Liver (tissue), 8 donors: ENCODE measurements at regions not wholly inside any gene's neighbourhood (a gene's known extent, or its start where the extent isn't known, plus 50 kb on each side); places are given as distances from the start of the nearest gene placed in this dataset.

Experiments used
- DNase-seq: peaks from one replicate; pipeline ENCODE4 v3.0.0-alpha.2; 2017; ENCODE audit warnings: low spot score
- H3K27ac ChIP-seq, 2 donors: one replicate each; pipeline ENCODE4 v1.7.0; 2013; ENCODE audit warnings: inconsistent platforms in 2 of 2, low read length in 2 of 2, control low read depth in 1 of 2, low read depth in 1 of 2, mild to moderate bottlenecking in 1 of 2
- H3K27me3 ChIP-seq, 4 donors: one replicate each; pipeline versions ENCODE4 v1.6.1 to v1.7.0; 2013; ENCODE audit warnings: low read length in 3 of 4, inconsistent platforms in 1 of 4, mild to moderate bottlenecking in 1 of 4, moderate library complexity in 1 of 4; ENCODE audit not compliant: control insufficient read depth in 4 of 4, insufficient read depth in 4 of 4
- H3K36me3 ChIP-seq, 4 donors: one replicate each; pipeline versions ENCODE4 v1.6.1 to v1.7.0; 2013; ENCODE audit warnings: low read length in 3 of 4, mild to moderate bottlenecking in 3 of 4, low read depth in 1 of 4, moderate library complexity in 1 of 4; ENCODE audit not compliant: control insufficient read depth in 4 of 4, insufficient read depth in 3 of 4
- H3K4me1 ChIP-seq, 4 donors: one replicate each; pipeline versions ENCODE4 v1.6.1 to v1.7.0; 2013; ENCODE audit warnings: low read length in 3 of 4, mild to moderate bottlenecking in 3 of 4, moderate library complexity in 1 of 4; ENCODE audit not compliant: control insufficient read depth in 4 of 4, insufficient read depth in 4 of 4
- H3K4me3 ChIP-seq, 3 donors: one replicate each; pipeline versions ENCODE4 v1.6.1 to v1.7.0; 2013; ENCODE audit warnings: low read length in 3 of 3, control low read depth in 1 of 3, low read depth in 1 of 3, mild to moderate bottlenecking in 1 of 3
- H3K9ac ChIP-seq, 2 donors: one replicate each; pipeline ENCODE4 v1.7.0; 2013; ENCODE audit warnings: low read length in 2 of 2, mild to moderate bottlenecking in 2 of 2, moderate library complexity in 2 of 2, control low read depth in 1 of 2, low read depth in 1 of 2
- H3K9me3 ChIP-seq, 4 donors: one replicate each; pipeline versions ENCODE4 v1.6.1 to v1.7.0; 2013; ENCODE audit warnings: low read length in 3 of 4; ENCODE audit not compliant: control insufficient read depth in 4 of 4
- EGR1 ChIP-seq, 2 donors: IDR thresholded peaks; 2 replicates each; pipeline ENCODE4 v1.6.1; 2016 to 2018; ENCODE audit warnings: antibody characterized with exemption in 2 of 2, low read depth in 2 of 2
- FOXA1 ChIP-seq: IDR thresholded peaks from 2 replicates; pipeline ENCODE4 v1.6.1; 2016; ENCODE audit warnings: antibody characterized with exemption
- GABPA ChIP-seq, 2 donors: IDR thresholded peaks in 1 of 2; conservative IDR thresholded peaks in 1 of 2; 2 replicates each; pipeline ENCODE4 v1.6.1; 2016; ENCODE audit warnings: antibody characterized with exemption in 2 of 2, mild to moderate bottlenecking in 1 of 2, moderate library complexity in 1 of 2
- HNF4A ChIP-seq, 2 donors: conservative IDR thresholded peaks; 2 replicates each; pipeline ENCODE4 v1.6.1; 2016; ENCODE audit warnings: antibody characterized with exemption in 2 of 2, mild to moderate bottlenecking in 2 of 2
- HNF4G ChIP-seq: IDR thresholded peaks from 2 replicates; pipeline ENCODE4 v1.6.1; 2016; ENCODE audit warnings: antibody characterized with exemption
- JUND ChIP-seq, 2 donors: IDR thresholded peaks; 2 replicates each; pipeline ENCODE4 v1.6.1; 2016; ENCODE audit warnings: antibody characterized with exemption in 2 of 2
- RXRA ChIP-seq, 2 donors: IDR thresholded peaks; 2 replicates each; pipeline ENCODE4 v1.6.1; 2017 to 2018; ENCODE audit warnings: antibody characterized with exemption in 2 of 2, mild to moderate bottlenecking in 1 of 2
- SP1 ChIP-seq: IDR thresholded peaks from 2 replicates; pipeline ENCODE4 v1.6.1; 2018; ENCODE audit warnings: antibody characterized with exemption, mild to moderate bottlenecking
- TAF1 ChIP-seq: conservative IDR thresholded peaks from 2 replicates; pipeline ENCODE4 v1.6.1; 2016; ENCODE audit warnings: antibody characterized with exemption, mild to moderate bottlenecking
- YY1 ChIP-seq: IDR thresholded peaks from 2 replicates; pipeline ENCODE4 v1.6.1; 2016; ENCODE audit warnings: antibody characterized with exemption, mild to moderate bottlenecking
- WGBS: extraction: QIAGEN DNeasy Blood & Tissue Kit; methylation state at CpG from one replicate; pipeline ENCODE4 v1.1.7; 2013; 5-methylcytosine and 5-hydroxymethylcytosine counted together
- TF ChIP-seq, protein P1 (sequence below): IDR thresholded peaks from 2 replicates; pipeline ENCODE4 v1.6.1; 2016; ENCODE audit warnings: antibody characterized with exemption, mild to moderate bottlenecking
- TF ChIP-seq, protein P2 (sequence below): fragments of 150-350 bp; IDR thresholded peaks from 2 replicates; pipeline ENCODE4 v1.5.1; 2017; ENCODE audit warnings: improper control_type of control experiment, low read depth, low read length; ENCODE audit not compliant: missing input control
- TF ChIP-seq, protein P3 (sequence below): IDR thresholded peaks from 2 replicates; pipeline ENCODE4 v1.6.1; 2016; ENCODE audit warnings: antibody characterized with exemption
- TF ChIP-seq, protein P4 (sequence below): IDR thresholded peaks from 2 replicates; pipeline ENCODE4 v1.6.1; 2016; ENCODE audit warnings: antibody characterized with exemption
- TF ChIP-seq, protein P5 (sequence below): IDR thresholded peaks from 2 replicates; pipeline ENCODE4 v1.6.1; 2016; ENCODE audit warnings: antibody characterized with exemption
- donor health status: healthy.
- donor health status: healthy.
- donor health status: healthy.
- donor health status: healthy.
- donor health status: healthy.

DNA sequence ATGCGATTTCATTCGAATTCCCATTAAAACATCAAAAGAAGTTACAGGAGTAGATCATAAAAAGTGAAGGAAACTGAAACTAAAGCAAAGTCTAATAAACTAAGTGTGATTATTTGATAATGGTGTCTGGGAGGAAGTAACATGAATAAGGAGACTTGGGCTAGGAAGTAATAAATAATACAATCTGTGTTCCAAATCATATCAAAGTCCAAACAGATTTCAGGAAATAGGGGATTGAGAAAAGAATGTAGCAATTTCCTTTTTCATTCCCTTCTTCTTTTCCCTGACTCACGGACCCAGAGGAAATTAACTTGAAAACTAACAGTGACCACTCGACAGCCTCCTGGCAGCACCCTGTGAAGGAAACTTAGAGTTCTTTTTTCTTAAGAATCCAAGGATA, 758.4 kb upstream of the GCFC2 start:
- Histone ChIP-seq H3K27me3 (no peaks in the 10 kb centered on the region), H3K9ac (no peak overlapping the region), H3K27ac (no peak overlapping the region), H3K4me3 (no peak overlapping the region), H3K4me1 (no peaks in the 10 kb centered on the region), H3K9me3 (no peaks in the 10 kb centered on the region), H3K36me3 (no peaks in the 10 kb centered on the region)
- WGBS: 70% methylated on average over 4 of the region's 4 CpGs
- TF ChIP-seq, protein P1, sequence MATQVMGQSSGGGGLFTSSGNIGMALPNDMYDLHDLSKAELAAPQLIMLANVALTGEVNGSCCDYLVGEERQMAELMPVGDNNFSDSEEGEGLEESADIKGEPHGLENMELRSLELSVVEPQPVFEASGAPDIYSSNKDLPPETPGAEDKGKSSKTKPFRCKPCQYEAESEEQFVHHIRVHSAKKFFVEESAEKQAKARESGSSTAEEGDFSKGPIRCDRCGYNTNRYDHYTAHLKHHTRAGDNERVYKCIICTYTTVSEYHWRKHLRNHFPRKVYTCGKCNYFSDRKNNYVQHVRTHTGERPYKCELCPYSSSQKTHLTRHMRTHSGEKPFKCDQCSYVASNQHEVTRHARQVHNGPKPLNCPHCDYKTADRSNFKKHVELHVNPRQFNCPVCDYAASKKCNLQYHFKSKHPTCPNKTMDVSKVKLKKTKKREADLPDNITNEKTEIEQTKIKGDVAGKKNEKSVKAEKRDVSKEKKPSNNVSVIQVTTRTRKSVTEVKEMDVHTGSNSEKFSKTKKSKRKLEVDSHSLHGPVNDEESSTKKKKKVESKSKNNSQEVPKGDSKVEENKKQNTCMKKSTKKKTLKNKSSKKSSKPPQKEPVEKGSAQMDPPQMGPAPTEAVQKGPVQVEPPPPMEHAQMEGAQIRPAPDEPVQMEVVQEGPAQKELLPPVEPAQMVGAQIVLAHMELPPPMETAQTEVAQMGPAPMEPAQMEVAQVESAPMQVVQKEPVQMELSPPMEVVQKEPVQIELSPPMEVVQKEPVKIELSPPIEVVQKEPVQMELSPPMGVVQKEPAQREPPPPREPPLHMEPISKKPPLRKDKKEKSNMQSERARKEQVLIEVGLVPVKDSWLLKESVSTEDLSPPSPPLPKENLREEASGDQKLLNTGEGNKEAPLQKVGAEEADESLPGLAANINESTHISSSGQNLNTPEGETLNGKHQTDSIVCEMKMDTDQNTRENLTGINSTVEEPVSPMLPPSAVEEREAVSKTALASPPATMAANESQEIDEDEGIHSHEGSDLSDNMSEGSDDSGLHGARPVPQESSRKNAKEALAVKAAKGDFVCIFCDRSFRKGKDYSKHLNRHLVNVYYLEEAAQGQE: no peak
- TF ChIP-seq, protein P2, sequence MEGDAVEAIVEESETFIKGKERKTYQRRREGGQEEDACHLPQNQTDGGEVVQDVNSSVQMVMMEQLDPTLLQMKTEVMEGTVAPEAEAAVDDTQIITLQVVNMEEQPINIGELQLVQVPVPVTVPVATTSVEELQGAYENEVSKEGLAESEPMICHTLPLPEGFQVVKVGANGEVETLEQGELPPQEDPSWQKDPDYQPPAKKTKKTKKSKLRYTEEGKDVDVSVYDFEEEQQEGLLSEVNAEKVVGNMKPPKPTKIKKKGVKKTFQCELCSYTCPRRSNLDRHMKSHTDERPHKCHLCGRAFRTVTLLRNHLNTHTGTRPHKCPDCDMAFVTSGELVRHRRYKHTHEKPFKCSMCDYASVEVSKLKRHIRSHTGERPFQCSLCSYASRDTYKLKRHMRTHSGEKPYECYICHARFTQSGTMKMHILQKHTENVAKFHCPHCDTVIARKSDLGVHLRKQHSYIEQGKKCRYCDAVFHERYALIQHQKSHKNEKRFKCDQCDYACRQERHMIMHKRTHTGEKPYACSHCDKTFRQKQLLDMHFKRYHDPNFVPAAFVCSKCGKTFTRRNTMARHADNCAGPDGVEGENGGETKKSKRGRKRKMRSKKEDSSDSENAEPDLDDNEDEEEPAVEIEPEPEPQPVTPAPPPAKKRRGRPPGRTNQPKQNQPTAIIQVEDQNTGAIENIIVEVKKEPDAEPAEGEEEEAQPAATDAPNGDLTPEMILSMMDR: no peak
- no peak for TF ChIP-seq HNF4A (conservative IDR thresholded peaks at IDR 0.05)
- no peak for TF ChIP-seq SP1
- TF ChIP-seq, protein P3, sequence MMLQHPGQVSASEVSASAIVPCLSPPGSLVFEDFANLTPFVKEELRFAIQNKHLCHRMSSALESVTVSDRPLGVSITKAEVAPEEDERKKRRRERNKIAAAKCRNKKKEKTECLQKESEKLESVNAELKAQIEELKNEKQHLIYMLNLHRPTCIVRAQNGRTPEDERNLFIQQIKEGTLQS: no peak
- no peak for TF ChIP-seq JUND (IDR thresholded peaks at IDR 0.05)
- TF ChIP-seq RXRA (IDR thresholded peaks at IDR 0.05): no peak
- TF ChIP-seq, protein P4, sequence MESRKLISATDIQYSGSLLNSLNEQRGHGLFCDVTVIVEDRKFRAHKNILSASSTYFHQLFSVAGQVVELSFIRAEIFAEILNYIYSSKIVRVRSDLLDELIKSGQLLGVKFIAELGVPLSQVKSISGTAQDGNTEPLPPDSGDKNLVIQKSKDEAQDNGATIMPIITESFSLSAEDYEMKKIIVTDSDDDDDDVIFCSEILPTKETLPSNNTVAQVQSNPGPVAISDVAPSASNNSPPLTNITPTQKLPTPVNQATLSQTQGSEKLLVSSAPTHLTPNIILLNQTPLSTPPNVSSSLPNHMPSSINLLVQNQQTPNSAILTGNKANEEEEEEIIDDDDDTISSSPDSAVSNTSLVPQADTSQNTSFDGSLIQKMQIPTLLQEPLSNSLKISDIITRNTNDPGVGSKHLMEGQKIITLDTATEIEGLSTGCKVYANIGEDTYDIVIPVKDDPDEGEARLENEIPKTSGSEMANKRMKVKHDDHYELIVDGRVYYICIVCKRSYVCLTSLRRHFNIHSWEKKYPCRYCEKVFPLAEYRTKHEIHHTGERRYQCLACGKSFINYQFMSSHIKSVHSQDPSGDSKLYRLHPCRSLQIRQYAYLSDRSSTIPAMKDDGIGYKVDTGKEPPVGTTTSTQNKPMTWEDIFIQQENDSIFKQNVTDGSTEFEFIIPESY: no peak
- TF ChIP-seq, protein P5, sequence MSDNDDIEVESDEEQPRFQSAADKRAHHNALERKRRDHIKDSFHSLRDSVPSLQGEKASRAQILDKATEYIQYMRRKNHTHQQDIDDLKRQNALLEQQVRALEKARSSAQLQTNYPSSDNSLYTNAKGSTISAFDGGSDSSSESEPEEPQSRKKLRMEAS: no peak
- TF ChIP-seq FOXA1: no peak
- no peak for TF ChIP-seq TAF1
- no peak for TF ChIP-seq EGR1 (IDR thresholded peaks at IDR 0.05; ENCODE audit: low read depth in 2 of 2)
- no peak for TF ChIP-seq YY1
- TF ChIP-seq GABPA (IDR thresholded peaks at IDR 0.05 in 1 of 2, conservative IDR thresholded peaks at IDR 0.05 in 1 of 2): no peak
- no peak for TF ChIP-seq HNF4G
- DNase-seq: no peak

DNA sequence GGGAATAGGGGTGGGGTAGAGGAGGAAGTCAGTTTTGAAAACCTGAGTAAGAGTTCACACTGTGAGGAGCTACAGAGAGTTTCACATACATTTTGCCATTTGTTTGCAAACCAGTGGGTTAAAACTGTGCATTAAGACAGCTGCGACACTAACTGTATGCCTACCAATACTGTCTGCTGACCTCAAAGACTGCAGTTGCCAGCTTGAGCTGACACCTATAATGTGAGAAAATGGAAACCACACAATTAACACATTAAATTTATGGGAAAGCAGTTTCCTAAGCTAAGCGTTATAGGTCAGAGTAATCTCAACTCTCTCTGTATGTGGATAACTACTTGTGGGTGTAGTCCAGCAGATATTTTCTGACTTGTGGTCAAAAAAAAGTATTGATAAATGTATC, 756.6 kb upstream of the GCFC2 start:
- 96% methylated on average over 2 of the region's 2 CpGs for WGBS
- H3K36me3 ChIP-seq: no peaks in the 10 kb centered on the region
- H3K9ac ChIP-seq: no peak overlapping the region
- TF ChIP-seq TAF1 (no peak), GABPA (IDR thresholded peaks at IDR 0.05 in 1 of 2, conservative IDR thresholded peaks at IDR 0.05 in 1 of 2) (no peak), FOXA1 (no peak)
- TF ChIP-seq, protein P4: no peak
- TF ChIP-seq, protein P2: no peak
- H3K27me3 ChIP-seq: no peaks in the 10 kb centered on the region
- DNase-seq: no peak
- H3K27ac ChIP-seq: no peak overlapping the region
- no peaks in the 10 kb centered on the region for H3K4me1 ChIP-seq
- H3K9me3 ChIP-seq: no peaks in the 10 kb centered on the region
- no peak overlapping the region for H3K4me3 ChIP-seq
